Stomach (tissue), 4 donors: ENCODE measurements at regions not wholly inside any gene's neighbourhood (a gene's known extent, or its start where the extent isn't known, plus 50 kb on each side); places are given as distances from the start of the nearest gene placed in this dataset.

ENCODE experiments used
- POLR2A ChIP-seq, 4 donors: fragments of 450-650 bp; IDR thresholded peaks; one replicate each; pipeline ENCODE4 v1.6.1; 2016; ENCODE audit warnings: antibody characterized with exemption in 4 of 4, control low read depth in 2 of 4, mild to moderate bottlenecking in 1 of 4, moderate library complexity in 1 of 4
- TF ChIP-seq, protein P1 (sequence below), 7 experiments: fragments of 450-650 bp in 4 of 7; fragments of 200-600 bp in 3 of 7; sonication (generic) in 3 of 7; IDR thresholded peaks; one replicate each; pipeline ENCODE4 v1.5.1; 2016 to 2019; ENCODE audit warnings: antibody characterized with exemption in 7 of 7, control low read depth in 2 of 7, mild to moderate bottlenecking in 1 of 7

DNA sequence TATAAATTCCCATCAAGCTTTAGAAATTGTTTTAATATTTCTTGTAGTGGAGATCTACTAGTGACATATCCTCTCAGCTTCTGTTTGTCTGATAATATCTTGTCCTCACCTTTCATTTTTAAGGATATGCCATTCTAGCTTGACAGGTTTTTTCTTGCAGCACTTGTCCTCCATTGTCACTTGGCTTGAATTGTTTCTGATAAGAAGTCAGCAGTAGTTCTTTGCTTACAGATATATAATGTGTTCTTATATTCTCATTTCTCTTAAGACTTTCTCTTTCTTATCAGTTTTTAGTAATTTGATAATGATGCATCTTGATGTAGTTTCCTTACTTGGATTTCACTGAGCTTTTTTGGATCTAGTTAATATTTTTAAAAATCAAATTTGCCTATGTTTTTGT, 120.6 kb upstream of the NUDT6 start:
- TF ChIP-seq, protein P1, sequence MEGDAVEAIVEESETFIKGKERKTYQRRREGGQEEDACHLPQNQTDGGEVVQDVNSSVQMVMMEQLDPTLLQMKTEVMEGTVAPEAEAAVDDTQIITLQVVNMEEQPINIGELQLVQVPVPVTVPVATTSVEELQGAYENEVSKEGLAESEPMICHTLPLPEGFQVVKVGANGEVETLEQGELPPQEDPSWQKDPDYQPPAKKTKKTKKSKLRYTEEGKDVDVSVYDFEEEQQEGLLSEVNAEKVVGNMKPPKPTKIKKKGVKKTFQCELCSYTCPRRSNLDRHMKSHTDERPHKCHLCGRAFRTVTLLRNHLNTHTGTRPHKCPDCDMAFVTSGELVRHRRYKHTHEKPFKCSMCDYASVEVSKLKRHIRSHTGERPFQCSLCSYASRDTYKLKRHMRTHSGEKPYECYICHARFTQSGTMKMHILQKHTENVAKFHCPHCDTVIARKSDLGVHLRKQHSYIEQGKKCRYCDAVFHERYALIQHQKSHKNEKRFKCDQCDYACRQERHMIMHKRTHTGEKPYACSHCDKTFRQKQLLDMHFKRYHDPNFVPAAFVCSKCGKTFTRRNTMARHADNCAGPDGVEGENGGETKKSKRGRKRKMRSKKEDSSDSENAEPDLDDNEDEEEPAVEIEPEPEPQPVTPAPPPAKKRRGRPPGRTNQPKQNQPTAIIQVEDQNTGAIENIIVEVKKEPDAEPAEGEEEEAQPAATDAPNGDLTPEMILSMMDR (IDR thresholded peaks at IDR 0.05) = no peak
- TF ChIP-seq POLR2A (IDR thresholded peaks at IDR 0.05) = no peak
